ENCODE measurements at regions not wholly inside any gene's neighbourhood (a gene's known extent, or its start where the extent isn't known, plus 50 kb on each side); places are given as distances from the start of the nearest gene placed in this dataset.

DNA sequence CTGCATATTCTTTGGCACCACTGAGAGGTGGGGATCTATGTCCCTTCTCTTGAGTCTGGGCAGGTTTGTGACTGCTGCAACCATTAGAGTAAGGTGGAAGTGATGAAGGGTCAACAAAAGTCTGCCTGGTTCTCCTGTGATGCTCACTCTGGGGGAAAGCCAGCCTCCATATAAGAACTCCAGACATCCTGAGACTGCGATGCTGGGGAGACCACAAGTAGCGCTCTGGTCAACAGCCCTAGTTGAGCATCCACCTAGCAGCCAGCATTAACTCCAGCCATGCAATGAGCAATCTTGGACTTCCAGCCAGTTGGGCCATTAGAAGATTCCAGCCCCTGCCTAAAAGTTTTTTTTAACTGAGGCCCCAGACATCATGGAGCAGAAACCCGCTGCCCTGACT, 62.8 kb downstream of the SCN11A start:
- no peak overlapping the region for H3K4me3 ChIP-seq (ENCODE audit: low read length)
- TF ChIP-seq, protein P1, sequence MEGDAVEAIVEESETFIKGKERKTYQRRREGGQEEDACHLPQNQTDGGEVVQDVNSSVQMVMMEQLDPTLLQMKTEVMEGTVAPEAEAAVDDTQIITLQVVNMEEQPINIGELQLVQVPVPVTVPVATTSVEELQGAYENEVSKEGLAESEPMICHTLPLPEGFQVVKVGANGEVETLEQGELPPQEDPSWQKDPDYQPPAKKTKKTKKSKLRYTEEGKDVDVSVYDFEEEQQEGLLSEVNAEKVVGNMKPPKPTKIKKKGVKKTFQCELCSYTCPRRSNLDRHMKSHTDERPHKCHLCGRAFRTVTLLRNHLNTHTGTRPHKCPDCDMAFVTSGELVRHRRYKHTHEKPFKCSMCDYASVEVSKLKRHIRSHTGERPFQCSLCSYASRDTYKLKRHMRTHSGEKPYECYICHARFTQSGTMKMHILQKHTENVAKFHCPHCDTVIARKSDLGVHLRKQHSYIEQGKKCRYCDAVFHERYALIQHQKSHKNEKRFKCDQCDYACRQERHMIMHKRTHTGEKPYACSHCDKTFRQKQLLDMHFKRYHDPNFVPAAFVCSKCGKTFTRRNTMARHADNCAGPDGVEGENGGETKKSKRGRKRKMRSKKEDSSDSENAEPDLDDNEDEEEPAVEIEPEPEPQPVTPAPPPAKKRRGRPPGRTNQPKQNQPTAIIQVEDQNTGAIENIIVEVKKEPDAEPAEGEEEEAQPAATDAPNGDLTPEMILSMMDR (conservative IDR thresholded peaks at IDR 0.05; ENCODE audit: low read length): no peak
- no peak for DNase-seq (ENCODE audit: low read depth)

DNA sequence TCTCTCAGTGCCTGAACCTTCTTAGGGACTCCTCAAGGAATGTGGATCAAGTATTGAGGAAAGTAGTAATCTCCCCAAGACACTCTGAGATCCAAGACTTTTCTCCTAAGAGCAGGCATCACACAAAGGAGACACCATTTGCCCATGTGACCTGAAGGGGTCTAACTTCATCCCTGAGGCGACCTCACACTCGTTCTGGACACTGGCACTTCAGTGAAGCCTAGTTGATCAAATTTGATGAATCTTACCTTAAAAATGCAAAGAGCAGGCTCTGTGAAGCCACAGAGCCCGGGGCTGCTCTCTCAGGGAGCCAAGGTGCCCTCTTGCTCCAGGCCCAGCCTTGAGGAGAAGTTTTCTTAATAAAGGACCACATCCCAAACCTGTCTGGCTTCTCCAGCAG, 64.3 kb downstream of the SCN11A start:
- TF ChIP-seq, protein P1 (conservative IDR thresholded peaks at IDR 0.05; ENCODE audit: low read length): no peak
- DNase-seq (ENCODE audit: low read depth): no peak
- no peak overlapping the region for H3K4me3 ChIP-seq (ENCODE audit: low read length)

DNA sequence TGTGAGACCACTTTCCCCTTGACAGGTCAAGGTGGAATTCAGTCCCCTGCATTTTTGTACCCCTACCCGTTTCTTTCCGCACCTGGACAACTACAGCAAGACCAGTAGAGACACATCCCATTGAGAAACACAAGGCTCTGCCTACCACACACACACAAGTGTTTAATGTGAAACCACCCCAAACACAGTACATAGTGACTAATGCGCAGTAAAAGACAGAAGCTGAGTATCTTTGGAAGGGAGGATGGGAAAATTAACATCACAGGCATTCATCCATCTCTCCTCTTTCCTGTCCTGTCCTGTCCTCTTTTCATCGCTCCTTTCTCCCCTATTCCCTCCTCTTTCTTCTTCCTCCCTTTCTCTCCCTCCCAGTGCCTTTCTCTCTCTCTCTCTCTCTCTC, 64.8 kb downstream of the SCN11A start:
- TF ChIP-seq, protein P1 (conservative IDR thresholded peaks at IDR 0.05; ENCODE audit: low read length): no peak
- no peak for DNase-seq (ENCODE audit: low read depth)
- no peak overlapping the region for H3K4me3 ChIP-seq (ENCODE audit: low read length)

DNA sequence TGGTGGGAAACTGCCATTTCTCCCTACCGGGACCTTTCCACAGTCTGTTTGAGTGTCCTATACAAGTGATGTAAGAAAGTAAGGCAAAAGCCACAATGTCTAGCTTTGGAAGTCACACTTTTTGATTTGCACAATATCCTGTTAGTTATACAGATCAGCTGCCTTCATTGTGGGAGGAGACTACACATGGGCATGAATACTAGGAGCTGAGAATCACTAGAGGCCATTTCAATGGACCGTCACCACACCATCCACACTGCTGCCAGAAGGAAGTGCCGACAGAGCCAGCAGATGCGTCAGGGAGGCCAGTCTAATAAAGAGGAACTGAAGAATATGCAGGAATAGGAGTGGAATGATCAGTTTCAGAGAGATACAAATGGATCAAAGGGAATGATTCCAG, 65.8 kb downstream of the SCN11A start:
- DNase-seq (ENCODE audit: low read depth): peak; percentile 21
- no peak overlapping the region for H3K4me3 ChIP-seq (ENCODE audit: low read length)
- TF ChIP-seq, protein P1 (conservative IDR thresholded peaks at IDR 0.05; ENCODE audit: low read length): no peak

DNA sequence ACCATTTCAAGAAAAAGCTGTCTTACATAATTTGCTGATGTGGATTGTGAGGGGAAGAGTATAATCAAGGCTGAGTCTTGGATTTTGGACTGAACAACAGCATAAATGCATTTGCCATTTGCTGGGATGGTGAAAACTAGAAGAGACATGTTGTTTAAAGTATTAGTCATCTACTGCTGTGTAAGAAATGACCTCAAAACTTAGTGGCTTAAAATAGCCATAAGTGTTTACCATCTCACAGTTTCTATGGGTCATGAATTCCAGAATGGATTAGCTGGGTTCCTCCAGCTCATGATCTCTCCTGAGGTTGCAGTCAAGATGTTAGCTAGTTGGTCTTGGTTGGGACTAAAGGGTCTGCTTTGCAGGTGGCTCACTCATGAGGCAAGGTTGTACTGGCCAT, 66.2 kb downstream of the SCN11A start:
- TF ChIP-seq, protein P1 (conservative IDR thresholded peaks at IDR 0.05; ENCODE audit: low read length): no peak
- no peak overlapping the region for H3K4me3 ChIP-seq (ENCODE audit: low read length)
- peak; percentile 44 for DNase-seq (ENCODE audit: low read depth)

DNA sequence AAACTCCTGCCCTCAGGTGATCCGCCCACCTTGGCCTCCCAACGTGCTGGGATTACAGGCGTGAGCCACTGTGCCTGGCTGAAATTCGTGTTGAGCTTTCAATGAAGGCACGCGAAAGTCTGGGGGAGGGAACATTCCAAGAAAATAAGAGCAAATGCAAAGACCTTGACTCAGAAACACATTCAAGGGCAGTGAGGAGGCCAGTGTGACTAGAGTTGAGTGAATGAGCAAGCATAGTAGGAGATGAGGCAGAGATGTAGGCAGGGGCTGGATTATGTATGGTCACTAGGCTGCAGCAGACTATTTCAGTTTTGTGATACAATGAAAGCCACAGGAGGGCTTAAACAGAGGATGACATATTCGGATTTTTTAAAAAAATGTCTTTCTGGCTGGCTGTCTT, 67.0 kb downstream of the SCN11A start:
- TF ChIP-seq, protein P1 (conservative IDR thresholded peaks at IDR 0.05; ENCODE audit: low read length): no peak
- no peak for DNase-seq (ENCODE audit: low read depth)
- no peak overlapping the region for H3K4me3 ChIP-seq (ENCODE audit: low read length)

DNA sequence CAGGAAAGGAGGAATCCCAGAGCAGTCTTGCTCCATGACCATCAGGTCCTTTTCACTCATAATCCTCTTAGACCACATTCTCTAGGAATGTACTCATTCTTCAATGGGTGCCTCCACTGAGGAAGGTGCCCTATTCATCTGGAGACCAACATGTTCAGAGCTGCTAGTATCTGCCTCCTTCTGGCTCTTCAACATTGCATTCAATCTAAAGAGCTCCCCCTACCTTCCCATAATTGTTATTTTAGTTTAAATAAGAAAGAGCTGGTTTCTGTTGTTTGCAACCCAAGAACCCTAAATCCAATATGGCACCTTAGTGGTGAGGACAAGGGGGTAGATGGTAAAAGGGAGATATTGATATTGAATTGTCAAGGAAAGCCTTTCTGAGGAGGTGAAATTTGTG, 67.6 kb downstream of the SCN11A start:
- DNase-seq (ENCODE audit: low read depth): no peak
- TF ChIP-seq, protein P1 (conservative IDR thresholded peaks at IDR 0.05; ENCODE audit: low read length): no peak
- no peak overlapping the region for H3K4me3 ChIP-seq (ENCODE audit: low read length)
